ENCODE measurements at regions not wholly inside any gene's neighbourhood (a gene's known extent, or its start where the extent isn't known, plus 50 kb on each side); places are given as distances from the start of the nearest gene placed in this dataset.
"Not testable (repeated sequence)": the region's sequence is repeated elsewhere in the genome, so short reads cannot be mapped to it uniquely, and the experiment has no call there.

DNA sequence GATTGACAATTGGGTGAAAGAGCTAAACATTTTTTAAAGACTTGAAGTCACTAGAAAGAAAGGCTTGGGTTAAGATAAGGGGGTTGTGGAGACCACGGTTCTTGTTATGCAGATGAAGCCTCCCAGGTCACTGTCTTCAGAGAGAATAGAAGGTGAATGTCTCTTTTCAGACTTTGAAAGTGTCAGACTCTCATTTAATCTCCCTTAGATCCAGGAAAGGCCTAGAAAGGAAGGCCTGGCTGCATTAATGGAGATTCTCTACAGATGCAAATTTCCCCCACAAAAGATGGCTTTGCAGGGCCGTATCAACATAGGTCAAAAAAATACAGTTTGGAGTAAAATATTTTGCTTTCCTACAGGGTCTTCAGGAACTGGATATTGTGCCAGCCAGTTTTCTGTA is 193.9 kb downstream of the RTP5 start:
- TF ChIP-seq, protein P1, sequence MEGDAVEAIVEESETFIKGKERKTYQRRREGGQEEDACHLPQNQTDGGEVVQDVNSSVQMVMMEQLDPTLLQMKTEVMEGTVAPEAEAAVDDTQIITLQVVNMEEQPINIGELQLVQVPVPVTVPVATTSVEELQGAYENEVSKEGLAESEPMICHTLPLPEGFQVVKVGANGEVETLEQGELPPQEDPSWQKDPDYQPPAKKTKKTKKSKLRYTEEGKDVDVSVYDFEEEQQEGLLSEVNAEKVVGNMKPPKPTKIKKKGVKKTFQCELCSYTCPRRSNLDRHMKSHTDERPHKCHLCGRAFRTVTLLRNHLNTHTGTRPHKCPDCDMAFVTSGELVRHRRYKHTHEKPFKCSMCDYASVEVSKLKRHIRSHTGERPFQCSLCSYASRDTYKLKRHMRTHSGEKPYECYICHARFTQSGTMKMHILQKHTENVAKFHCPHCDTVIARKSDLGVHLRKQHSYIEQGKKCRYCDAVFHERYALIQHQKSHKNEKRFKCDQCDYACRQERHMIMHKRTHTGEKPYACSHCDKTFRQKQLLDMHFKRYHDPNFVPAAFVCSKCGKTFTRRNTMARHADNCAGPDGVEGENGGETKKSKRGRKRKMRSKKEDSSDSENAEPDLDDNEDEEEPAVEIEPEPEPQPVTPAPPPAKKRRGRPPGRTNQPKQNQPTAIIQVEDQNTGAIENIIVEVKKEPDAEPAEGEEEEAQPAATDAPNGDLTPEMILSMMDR (IDR thresholded peaks at IDR 0.05): no peak
- Mint-ChIP-seq H3K36me3 (ENCODE audit: low read depth) (no peaks in the 10 kb centered on the region), H3K9me3 (no peaks in the 10 kb centered on the region), H3K4me1 (ENCODE audit: low read depth) (no peaks in the 10 kb centered on the region), H3K27ac (no peak overlapping the region), H3K27me3 (no peaks in the 10 kb centered on the region), H3K4me3 (no peak overlapping the region)
- ATAC-seq: no peak
- ChIA-PET CTCF (no interaction called here), POLR2A (no interaction called here)
- no peak for DNase-seq
- intact Hi-C loops (cut with micrococcal nuclease): no loop called here

DNA sequence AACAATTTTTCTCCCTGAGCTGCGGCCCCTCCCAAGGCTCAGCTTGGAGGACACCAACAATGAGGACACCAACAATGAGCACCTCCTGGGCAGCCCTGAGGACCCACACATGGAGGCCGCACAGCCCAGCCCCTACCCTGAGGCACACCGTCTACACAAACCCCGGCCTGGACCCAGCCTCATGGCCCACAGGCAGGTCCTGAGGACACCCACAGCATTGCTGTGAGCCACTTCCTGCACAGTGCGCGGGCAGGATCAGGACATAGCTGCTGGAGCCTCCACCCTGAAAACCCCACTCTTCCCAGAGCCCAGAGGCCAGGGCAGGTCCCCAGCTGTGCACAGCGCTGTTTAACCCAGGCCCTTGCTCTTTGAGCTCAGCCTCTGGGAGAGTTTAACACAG is 194.3 kb downstream of the RTP5 start:
- intact Hi-C loops (cut with micrococcal nuclease): no loop called here
- ChIA-PET POLR2A (no interaction called here), CTCF (no interaction called here)
- Mint-ChIP-seq H3K9me3 (no peaks in the 10 kb centered on the region), H3K4me1 (ENCODE audit: low read depth) (no peaks in the 10 kb centered on the region), H3K4me3 (no peak overlapping the region), H3K27me3 (no peaks in the 10 kb centered on the region), H3K27ac (no peak overlapping the region), H3K36me3 (ENCODE audit: low read depth) (no peaks in the 10 kb centered on the region)
- DNase-seq: no peak
- ATAC-seq: no peak
- TF ChIP-seq, protein P1 (IDR thresholded peaks at IDR 0.05): no peak

DNA sequence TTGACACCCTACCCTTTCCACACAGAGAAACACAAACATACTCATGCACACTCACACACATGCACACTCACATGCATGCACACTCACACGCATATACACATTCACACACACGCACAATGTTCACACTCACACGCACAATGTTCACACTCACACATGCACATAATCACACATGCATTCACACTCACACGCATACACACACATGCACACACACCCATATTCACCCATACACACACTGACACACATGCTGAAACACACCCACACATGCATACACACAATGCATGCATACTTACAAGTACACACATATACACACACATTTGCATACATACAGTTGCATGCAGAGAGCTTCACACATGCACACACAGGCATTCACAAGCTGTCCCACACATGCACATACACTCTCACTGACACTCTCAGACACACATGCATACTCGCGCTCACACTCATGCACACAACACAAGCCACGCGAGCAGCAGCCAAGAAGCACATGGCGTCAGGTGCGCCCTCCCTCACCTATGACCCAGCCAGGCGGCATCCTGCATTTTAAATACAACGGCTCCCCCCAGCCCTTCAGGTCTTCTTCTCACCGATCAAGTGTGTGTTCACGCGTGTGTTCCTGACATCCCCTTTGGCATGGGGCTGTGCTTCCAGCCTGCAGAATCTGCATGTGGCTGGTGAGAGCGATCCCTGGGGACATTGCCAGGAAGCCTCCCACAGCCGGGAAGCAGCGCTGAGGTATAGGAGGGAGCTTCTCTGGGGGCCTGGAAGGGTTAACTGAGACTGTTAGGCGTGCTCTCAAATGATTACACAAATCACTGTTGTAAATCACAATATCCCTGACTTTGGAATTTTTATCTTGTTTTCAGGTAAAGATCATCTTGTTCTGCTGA is 195.1 kb downstream of the RTP5 start:
- ATAC-seq (no peak), DNase-seq (no peak)
- TF ChIP-seq, protein P1 (IDR thresholded peaks at IDR 0.05): no peak
- H3K4me3 Mint-ChIP-seq: no peak overlapping the region
- ChIA-PET CTCF (no interaction called here), POLR2A (no interaction called here)
- no peaks in the 10 kb centered on the region for H3K36me3 Mint-ChIP-seq (ENCODE audit: low read depth)
- intact Hi-C loops (cut with micrococcal nuclease): no loop called here
- no peak overlapping the region for H3K27ac Mint-ChIP-seq
- H3K4me1 Mint-ChIP-seq (ENCODE audit: low read depth): no peaks in the 10 kb centered on the region
- H3K9me3 Mint-ChIP-seq: no peaks in the 10 kb centered on the region
- no peaks in the 10 kb centered on the region for H3K27me3 Mint-ChIP-seq

DNA sequence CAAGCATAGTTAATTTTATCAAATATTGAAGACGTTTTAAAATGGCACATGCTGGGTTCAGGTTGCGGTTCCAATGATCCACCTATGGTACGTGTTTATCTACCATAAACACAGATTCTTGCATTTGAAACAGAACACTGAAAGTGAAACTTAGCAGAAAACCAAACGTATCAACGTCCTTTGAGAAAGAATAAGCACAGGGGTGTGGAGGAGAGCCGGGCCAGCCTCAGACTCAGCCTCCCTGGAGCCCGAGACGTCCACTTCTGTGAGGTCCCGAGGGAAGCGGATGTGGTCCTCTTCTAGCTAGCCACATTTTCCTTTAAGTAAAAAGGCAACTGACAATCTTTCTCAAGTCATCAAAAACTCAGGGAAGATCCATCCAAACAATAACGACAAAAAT is 195.9 kb downstream of the RTP5 start:
- ChIA-PET POLR2A (no interaction called here), CTCF (no interaction called here)
- intact Hi-C loops (cut with micrococcal nuclease): no loop called here
- H3K27ac Mint-ChIP-seq: no peak overlapping the region
- no peaks in the 10 kb centered on the region for H3K27me3 Mint-ChIP-seq
- DNase-seq: no peak
- H3K4me3 Mint-ChIP-seq: no peak overlapping the region
- TF ChIP-seq, protein P1 (IDR thresholded peaks at IDR 0.05): no peak
- no peak for ATAC-seq
- no peaks in the 10 kb centered on the region for H3K36me3 Mint-ChIP-seq (ENCODE audit: low read depth)
- no peaks in the 10 kb centered on the region for H3K4me1 Mint-ChIP-seq (ENCODE audit: low read depth)
- H3K9me3 Mint-ChIP-seq: no peaks in the 10 kb centered on the region

DNA sequence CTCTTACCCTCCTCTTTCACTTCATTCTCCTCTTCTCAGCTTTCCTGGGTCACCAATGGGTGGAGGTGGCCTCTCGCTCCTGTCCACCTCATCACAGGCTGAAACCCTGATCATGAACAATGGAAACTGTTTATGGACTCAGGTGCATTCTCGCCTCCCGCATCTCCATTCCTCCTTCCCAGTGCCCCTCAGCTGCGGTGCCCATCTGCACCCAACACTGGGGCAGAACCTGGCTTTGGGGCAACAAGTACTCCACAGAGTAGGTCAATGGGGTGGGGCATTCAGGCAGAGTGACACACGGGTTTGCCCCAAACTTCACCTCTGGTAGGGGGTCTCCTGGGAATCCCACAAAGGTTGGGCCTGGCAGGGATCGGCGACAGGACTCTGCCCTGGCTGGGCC is 199.5 kb downstream of the RTP5 start:
- Mint-ChIP-seq H3K27me3 (no peaks in the 10 kb centered on the region), H3K36me3 (ENCODE audit: low read depth) (no peaks in the 10 kb centered on the region), H3K4me1 (ENCODE audit: low read depth) (no peaks in the 10 kb centered on the region), H3K9me3 (no peaks in the 10 kb centered on the region), H3K27ac (no peak overlapping the region), H3K4me3 (no peak overlapping the region)
- DNase-seq: no peak
- intact Hi-C loops (cut with micrococcal nuclease): no loop called here
- ATAC-seq: no peak
- POLR2A ChIA-PET: no interaction called here
- TF ChIP-seq, protein P1 (IDR thresholded peaks at IDR 0.05): no peak
- CTCF ChIA-PET: no interaction called here

DNA sequence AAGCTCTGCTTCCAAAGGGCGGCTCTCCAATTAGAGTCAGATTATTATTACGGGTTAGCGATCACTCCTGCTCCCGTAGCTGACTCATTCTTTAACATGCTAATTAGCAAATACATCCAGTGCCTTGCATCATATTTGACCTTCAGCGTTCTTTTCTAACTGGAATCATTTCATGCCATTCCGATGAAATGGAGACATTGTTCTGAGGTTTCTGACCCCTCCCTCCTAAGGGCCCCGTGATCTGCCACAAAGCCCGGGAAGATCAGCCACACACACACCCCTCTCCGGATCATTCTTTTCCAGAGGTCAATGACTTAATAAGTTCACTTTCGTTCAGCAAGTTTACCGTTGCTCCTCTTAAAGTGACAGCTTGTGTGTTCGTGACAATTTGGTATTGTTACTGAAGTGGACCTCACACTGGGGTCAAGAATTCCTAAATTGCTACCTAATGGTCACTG is 200.4 kb downstream of the RTP5 start:
- intact Hi-C loops (cut with micrococcal nuclease); H3K27ac Mint-ChIP-seq; CTCF ChIA-PET; H3K4me1 Mint-ChIP-seq (ENCODE audit: low read depth); H3K36me3 Mint-ChIP-seq (ENCODE audit: low read depth); H3K4me3 Mint-ChIP-seq; ATAC-seq; H3K27me3 Mint-ChIP-seq; H3K9me3 Mint-ChIP-seq; DNase-seq; POLR2A ChIA-PET: not testable (repeated sequence)

DNA sequence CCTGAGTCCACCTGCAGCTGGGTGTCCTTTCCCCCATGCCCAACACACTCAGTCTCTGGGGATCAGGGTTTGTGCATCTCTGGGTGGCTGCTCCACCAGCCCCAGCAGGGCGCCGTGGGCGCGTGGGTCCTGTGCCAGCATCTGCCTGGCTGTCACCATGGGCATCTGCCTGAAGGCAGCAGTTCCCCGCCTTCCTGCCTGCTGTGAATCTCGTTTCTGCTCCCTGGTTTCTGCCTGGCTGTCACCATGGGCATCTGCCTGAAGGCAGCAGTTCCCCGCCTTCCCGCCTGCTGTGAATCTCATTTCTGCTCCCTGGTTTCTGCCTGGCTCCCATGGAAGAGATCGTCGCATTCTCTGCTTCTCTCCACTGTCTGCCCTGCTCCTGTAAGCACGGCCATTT is 201.2 kb downstream of the RTP5 start:
- H3K27me3 Mint-ChIP-seq; H3K27ac Mint-ChIP-seq; H3K4me3 Mint-ChIP-seq; CTCF ChIA-PET; H3K4me1 Mint-ChIP-seq (ENCODE audit: low read depth); intact Hi-C loops (cut with micrococcal nuclease); H3K9me3 Mint-ChIP-seq; ATAC-seq; DNase-seq; H3K36me3 Mint-ChIP-seq (ENCODE audit: low read depth); POLR2A ChIA-PET: not testable (repeated sequence)

DNA sequence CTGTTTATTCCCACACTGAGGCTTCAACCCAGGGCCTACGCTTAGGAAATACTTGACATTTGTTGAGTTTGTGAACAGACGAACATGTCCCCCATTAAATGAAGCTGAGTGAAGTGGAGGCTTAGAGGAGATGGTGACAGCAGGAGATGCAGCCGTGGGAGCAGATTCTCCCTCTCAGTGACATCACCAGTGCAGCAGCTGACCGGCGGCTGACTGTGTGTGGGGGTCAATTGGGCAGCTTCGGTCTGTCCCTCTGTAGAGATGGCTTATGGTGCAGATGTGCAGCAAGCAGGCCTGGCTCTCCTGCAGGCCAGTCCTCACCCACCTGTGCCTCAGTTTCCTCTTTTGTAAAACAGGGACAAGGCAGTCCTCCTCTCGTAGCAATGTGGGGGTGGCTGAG is 201.8 kb downstream of the RTP5 start:
- ATAC-seq; intact Hi-C loops (cut with micrococcal nuclease); CTCF ChIA-PET; H3K4me1 Mint-ChIP-seq (ENCODE audit: low read depth); H3K27me3 Mint-ChIP-seq; H3K27ac Mint-ChIP-seq; H3K4me3 Mint-ChIP-seq; POLR2A ChIA-PET; H3K36me3 Mint-ChIP-seq (ENCODE audit: low read depth); H3K9me3 Mint-ChIP-seq; DNase-seq: not testable (repeated sequence)

Measured in activated CD8-positive, alpha-beta T cell treated with anti-CD3 and anti-CD28 coated beads for 36 hours (primary cell).